ENCODE measurements at regions not wholly inside any gene's neighbourhood (a gene's known extent, or its start where the extent isn't known, plus 50 kb on each side); places are given as distances from the start of the nearest gene placed in this dataset.

DNA sequence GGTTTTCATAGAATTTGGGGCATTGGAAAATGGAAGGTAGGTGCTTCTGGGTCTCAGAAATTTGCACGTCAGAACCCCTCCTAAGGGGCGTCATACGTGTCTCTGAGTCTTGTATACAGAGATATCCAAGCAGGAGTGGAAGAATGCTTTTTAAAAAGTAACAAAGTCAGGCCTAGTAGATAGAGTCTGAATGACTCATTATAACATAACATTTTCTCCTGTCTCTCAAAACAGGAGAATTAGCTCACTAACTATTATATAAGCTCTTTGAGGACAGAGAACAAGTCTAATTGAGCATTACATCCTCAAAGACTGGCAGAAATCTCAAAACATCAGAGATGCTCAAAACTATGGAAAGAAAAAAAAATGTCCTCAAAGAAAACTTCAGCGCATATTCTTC is 86.1 kb upstream of the CCL2 start:
- TF ChIP-seq TOX (CRISPR knock-in tag; IDR thresholded peaks at IDR 0.05; ENCODE audit: borderline replicate concordance) (no peak), CREB5 (CRISPR knock-in tag; IDR thresholded peaks at IDR 0.05; ENCODE audit: low read depth) (no peak), TCF4 (CRISPR knock-in tag; IDR thresholded peaks at IDR 0.05; ENCODE audit: borderline replicate concordance) (no peak), ZNF565 (CRISPR knock-in tag; conservative IDR thresholded peaks at IDR 0.05; ENCODE audit: low read depth) (no peak), PATZ1 (CRISPR knock-in tag; IDR thresholded peaks at IDR 0.05; ENCODE audit: borderline replicate concordance) (no peak), ZFP3 (CRISPR knock-in tag; IDR thresholded peaks at IDR 0.05) (no peak), ZFP30 (CRISPR knock-in tag; IDR thresholded peaks at IDR 0.05) (no peak), TSHZ2 (CRISPR knock-in tag; IDR thresholded peaks at IDR 0.05) (no peak), RARB (CRISPR knock-in tag; IDR thresholded peaks at IDR 0.05) (no peak), BACH2 (CRISPR knock-in tag; IDR thresholded peaks at IDR 0.05; ENCODE audit: borderline replicate concordance) (no peak), ISL1 (CRISPR knock-in tag; IDR thresholded peaks at IDR 0.05) (no peak), ARNTL (CRISPR knock-in tag; IDR thresholded peaks at IDR 0.05; ENCODE audit: borderline replicate concordance, low read depth) (no peak), PPARA (CRISPR knock-in tag; IDR thresholded peaks at IDR 0.05; ENCODE audit: borderline replicate concordance) (no peak), ZNF8 (CRISPR knock-in tag; IDR thresholded peaks at IDR 0.05) (no peak)
